T47D (cell line): ENCODE measurements at regions not wholly inside any gene's neighbourhood (a gene's known extent, or its start where the extent isn't known, plus 50 kb on each side); places are given as distances from the start of the nearest gene placed in this dataset.

ENCODE experiments used
- DNase-seq, 2 experiments: peaks; one replicate each; pipeline versions ENCODE4 v3.0.0 to v3.0.0-alpha.2; 2011 to 2012; ENCODE audit warnings: low read depth in 1 of 2, low spot score in 1 of 2
- JUND ChIP-seq: IDR thresholded peaks from 2 replicates; pipeline ENCODE4 v1.6.1; 2012; ENCODE audit warnings: low read depth
- in situ Hi-C: cut with HindIII; loops from 2 replicates; pipeline ENCODE4 v1.10.0; 2016; ENCODE audit warnings: low sequenced_read_pairs, low pct_unique_long_range_greater_than_20kb

DNA sequence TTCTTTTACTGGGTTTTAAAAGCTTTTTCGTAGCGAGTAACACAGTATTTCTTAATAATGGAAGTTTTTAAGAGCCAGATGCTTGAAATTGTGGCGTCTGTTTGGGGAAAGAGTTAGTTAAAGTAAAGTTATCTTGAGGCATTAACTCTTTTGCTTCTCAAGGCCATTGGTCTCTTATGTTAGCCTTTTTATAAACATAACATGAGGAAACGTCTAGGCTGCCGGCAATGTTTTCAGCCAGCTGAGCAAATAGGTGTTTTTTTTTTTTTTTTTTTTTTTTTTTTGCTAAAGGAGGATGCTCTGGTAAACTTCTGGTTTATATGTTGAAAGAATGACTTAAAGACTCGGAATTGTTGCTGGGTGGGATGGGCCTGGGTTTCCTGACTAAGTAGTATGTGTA lies 51.1 kb upstream of the RBMX start:
- TF ChIP-seq JUND: no peak
- DNase-seq: no peak
- in situ Hi-C loops: no loop called here
